SH-SY5Y (cell line): ENCODE measurements at regions not wholly inside any gene's neighbourhood (a gene's known extent, or its start where the extent isn't known, plus 50 kb on each side); places are given as distances from the start of the nearest gene placed in this dataset.

ENCODE experiments used
- GATA2 ChIP-seq: IDR thresholded peaks from 2 replicates; pipeline ENCODE4 v1.6.1; 2011; ENCODE audit warnings: mild to moderate bottlenecking, low read depth, low read length
- GATA3 ChIP-seq: IDR thresholded peaks from 2 replicates; pipeline ENCODE4 v1.6.1; 2011; ENCODE audit warnings: low read depth, mild to moderate bottlenecking, low read length, moderate library complexity

DNA sequence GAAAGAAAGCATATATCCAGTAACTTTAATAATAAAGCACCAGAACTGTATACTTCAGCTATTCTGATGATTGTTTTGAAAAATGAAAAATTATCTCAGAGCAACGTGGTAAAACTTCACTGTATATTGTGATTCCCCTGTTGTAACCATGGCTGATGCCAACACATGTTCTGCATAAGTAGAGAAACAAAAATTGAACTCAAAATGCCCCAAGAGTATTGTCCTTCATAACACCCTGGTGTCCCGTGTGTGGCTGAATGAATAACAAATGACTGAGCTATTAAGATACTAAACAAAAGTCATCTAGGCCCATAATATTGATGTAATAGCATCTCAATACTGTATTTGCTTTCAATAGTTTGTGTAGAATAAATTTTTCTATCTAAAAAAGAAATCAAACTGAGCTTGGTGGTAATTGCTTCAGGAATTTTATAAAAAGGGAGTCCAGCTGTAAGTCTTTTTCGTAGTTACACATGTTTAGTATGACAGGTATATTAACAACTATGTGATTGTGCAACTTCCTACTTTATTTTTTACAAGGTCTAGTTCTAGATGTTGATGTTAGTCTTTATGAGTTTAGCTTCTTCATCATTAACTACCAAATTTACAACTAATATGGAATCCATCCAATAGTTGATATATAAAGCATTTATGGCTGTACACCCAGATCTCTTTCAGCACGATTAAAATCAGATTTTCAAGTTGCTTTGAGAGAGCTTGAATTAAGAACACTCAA lies 623.8 kb upstream of the AGTR1 start:
- TF ChIP-seq GATA2, result no peak
- TF ChIP-seq GATA3, result no peak
